ENCODE measurements at regions not wholly inside any gene's neighbourhood (a gene's known extent, or its start where the extent isn't known, plus 50 kb on each side); places are given as distances from the start of the nearest gene placed in this dataset.

DNA sequence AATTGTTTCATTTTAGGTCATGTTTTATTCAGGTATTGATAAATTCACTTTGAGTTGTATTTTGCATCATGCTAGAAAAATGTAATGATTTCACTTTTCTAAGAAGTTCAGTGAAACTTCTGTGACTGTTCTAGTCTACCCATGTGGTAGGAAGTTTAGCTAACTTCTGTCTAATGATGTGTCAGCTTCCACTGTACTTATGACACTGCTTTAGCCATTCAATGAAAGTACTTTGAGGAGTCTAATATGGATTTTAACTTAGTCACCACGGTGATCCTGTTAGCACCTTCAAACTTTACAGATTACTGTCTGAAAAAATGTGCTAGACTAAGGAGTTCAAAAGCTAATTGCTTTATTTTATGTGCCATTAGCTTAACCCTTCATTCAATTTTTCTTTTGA is 1510.5 kb upstream of the CDH9 start:
- TF ChIP-seq, protein P1, sequence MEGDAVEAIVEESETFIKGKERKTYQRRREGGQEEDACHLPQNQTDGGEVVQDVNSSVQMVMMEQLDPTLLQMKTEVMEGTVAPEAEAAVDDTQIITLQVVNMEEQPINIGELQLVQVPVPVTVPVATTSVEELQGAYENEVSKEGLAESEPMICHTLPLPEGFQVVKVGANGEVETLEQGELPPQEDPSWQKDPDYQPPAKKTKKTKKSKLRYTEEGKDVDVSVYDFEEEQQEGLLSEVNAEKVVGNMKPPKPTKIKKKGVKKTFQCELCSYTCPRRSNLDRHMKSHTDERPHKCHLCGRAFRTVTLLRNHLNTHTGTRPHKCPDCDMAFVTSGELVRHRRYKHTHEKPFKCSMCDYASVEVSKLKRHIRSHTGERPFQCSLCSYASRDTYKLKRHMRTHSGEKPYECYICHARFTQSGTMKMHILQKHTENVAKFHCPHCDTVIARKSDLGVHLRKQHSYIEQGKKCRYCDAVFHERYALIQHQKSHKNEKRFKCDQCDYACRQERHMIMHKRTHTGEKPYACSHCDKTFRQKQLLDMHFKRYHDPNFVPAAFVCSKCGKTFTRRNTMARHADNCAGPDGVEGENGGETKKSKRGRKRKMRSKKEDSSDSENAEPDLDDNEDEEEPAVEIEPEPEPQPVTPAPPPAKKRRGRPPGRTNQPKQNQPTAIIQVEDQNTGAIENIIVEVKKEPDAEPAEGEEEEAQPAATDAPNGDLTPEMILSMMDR (IDR thresholded peaks at IDR 0.05; ENCODE audit: control extremely low read depth, extremely low read depth, low read depth, missing control alignments): no peak
- POLR2A ChIA-PET: no interaction called here
- no peak for DNase-seq (ENCODE audit: extremely low spot score)
- CTCF ChIA-PET: interaction anchor here (1.2 kb wide), 1 partner anchor 8 kb away, joined by 4 read pairs; no protein-coding TSS in a partner anchor

DNA sequence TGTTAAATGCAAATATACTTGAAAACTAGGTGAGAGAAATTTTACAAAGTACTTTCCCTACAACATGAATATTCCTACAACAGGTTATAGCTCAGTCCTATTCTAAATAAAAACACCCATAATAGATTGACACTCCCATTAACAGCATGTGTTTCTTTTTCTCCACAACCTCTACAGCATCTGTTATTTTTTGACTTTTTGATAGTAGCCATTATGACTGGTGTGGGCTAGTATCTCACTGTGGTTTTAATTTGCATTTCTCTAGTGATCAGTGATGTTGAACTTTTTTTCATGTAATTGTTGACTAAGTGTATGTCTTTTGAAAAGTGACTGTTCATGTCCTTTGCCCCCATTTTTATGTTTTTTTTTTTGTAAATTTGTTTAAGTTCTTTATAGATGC is 1506.1 kb upstream of the CDH9 start:
- ChIA-PET CTCF (interaction anchor here (1.6 kb wide), 1 partner anchor 16 kb away, joined by 4 read pairs; no protein-coding TSS in a partner anchor), POLR2A (no interaction called here)

DNA sequence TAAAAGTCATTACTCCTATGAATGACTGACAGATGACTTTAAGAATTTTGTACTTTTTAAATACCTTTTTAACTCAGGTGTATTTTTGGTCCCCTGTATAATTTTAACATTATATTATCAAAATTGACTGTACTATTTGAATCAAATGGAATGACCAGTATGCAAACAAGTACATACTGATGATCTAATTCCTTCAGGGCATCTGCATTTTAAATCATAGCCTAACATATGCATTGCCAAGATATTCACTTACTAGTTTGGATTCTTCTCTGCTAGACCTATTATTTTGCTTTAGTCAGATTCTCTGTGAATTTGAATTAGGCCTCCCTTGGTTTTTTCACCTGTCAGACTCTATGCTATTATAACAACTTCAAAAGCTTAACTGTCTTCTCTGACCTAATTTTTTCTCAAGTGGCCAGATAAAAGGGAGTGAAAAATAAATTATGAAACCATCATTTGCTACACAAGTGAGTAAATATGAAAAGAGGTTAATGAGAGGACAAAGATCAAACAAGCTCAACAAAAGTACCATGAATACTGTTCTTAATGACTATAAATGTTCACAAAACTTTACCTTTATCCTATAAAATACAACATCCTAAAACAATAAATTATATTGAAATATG is 1505.2 kb upstream of the CDH9 start:
- TF ChIP-seq, protein P1 (IDR thresholded peaks at IDR 0.05; ENCODE audit: control extremely low read depth, extremely low read depth, low read depth, missing control alignments): no peak
- ChIA-PET CTCF (interaction anchor here (1.6 kb wide), 1 partner anchor 15 kb away, joined by 4 read pairs; no protein-coding TSS in a partner anchor), POLR2A (no interaction called here)
- no peak for DNase-seq (ENCODE audit: extremely low spot score)

More for the DNA sequence above, 1506.1 kb upstream of the CDH9 start:
- TF ChIP-seq, protein P1 (IDR thresholded peaks at IDR 0.05; ENCODE audit: control extremely low read depth, extremely low read depth, low read depth, missing control alignments): no peak
- DNase-seq (ENCODE audit: extremely low spot score): no peak

DNA sequence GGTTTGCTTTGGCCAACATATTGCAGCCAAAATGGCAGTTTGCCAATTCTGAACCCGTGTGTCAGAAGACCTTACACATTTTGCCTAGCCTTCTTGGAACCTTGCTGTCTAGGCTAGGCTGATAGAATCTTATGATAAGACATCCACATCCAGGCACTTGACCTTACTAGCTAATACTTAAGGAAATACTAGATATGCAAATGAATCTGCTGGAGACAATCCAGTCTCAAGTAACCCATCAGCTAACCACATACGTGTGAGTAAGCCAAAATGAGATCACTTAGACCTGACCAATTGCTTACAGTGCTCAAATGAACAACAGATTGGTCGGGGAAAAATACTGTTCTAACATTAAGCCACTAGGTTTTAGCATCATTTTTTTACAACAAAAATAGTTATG is 1504.6 kb upstream of the CDH9 start:
- TF ChIP-seq, protein P1 (IDR thresholded peaks at IDR 0.05; ENCODE audit: control extremely low read depth, extremely low read depth, low read depth, missing control alignments): no peak
- ChIA-PET CTCF (interaction anchor here (1.6 kb wide), 1 partner anchor 14 kb away, joined by 4 read pairs; no protein-coding TSS in a partner anchor), POLR2A (no interaction called here)
- no peak for DNase-seq (ENCODE audit: extremely low spot score)

DNA sequence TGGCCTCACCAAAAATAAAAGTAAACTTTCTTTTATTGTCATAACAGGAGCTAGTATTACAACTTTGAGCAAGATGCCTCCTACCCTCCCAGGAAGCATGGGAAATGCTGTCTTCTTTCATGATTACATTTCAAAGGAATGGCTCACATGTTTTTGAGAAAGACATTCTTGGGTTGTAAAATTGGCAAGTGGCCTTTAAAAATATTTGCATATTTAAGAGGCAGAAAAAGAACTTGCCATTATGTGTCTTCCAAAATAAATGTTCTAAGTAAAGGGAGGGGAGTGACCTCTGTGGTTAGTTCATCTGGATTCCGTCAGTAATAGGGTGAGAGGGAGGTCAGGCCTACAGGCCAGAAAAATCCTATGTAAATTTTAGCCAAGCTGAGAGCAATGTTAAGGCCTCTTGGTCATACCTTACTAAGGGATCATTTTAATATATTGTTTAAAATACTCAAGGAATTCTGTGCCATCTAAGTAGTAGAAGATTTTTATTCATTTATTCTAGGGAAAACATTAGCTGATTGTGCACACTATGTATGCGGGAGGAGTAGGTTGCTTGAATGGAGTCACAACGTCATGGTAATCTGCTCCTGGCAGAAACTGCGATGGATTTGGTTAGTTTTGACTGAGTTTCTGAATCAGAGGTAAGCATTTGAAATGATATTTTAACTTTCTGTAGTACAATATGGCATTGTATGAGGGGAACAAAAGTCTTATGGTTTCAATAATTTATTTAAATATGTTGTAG is 1485.7 kb upstream of the CDH9 start:
- no peak for DNase-seq (ENCODE audit: extremely low spot score)
- POLR2A ChIA-PET: no interaction called here
- TF ChIP-seq, protein P1 (IDR thresholded peaks at IDR 0.05; ENCODE audit: control extremely low read depth, extremely low read depth, low read depth, missing control alignments): no peak
- CTCF ChIA-PET: no interaction called here

DNA sequence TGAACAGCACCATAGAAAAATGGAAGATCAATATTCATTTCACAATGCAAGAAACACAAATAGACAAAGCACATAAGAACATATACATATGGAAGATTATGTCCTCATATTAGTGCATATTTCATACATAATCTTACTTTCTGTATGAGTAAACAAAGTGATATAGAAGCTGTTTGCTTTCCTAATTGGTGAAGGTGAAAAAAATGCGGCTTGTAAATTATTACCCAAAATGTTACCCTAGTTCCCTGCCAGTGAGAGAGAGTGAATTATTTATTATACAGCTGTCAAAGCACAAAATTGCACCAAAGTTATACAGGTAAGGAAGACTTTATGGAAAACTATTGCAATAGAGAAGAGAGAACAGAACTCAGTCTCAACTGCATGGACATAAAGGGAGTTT is 1485.0 kb upstream of the CDH9 start:
- TF ChIP-seq, protein P1 (IDR thresholded peaks at IDR 0.05; ENCODE audit: control extremely low read depth, extremely low read depth, low read depth, missing control alignments): no peak
- DNase-seq (ENCODE audit: extremely low spot score): no peak
- ChIA-PET CTCF (no interaction called here), POLR2A (no interaction called here)

Measured in GM10248 (cell line).